ENCODE measurements at regions not wholly inside any gene's neighbourhood (a gene's known extent, or its start where the extent isn't known, plus 50 kb on each side); places are given as distances from the start of the nearest gene placed in this dataset.

GRCh38 chr15:37715101-37715500 lies 219.3 kb upstream of the TMCO5A start:
- H3K36me3 ChIP-seq (ENCODE audit: control insufficient read depth, insufficient read depth, low read length), result no peaks in the 10 kb centered on the region
- TF ChIP-seq CTCF (IDR thresholded peaks at IDR 0.05; ENCODE audit: insufficient read depth, low read length, poor library complexity, severe bottlenecking), result no peak
- no peak for DNase-seq (ENCODE audit: low read depth)
- no peak overlapping the region for H3K4me3 ChIP-seq (ENCODE audit: low read depth, low read length)
- H3K27me3 ChIP-seq (ENCODE audit: control insufficient read depth, insufficient read depth, low read length), result no peaks in the 10 kb centered on the region

- DNase-seq (ENCODE audit: low read depth), result no peak
- H3K36me3 ChIP-seq (ENCODE audit: control insufficient read depth, insufficient read depth, low read length), result no peaks in the 10 kb centered on the region
- H3K27me3 ChIP-seq (ENCODE audit: control insufficient read depth, insufficient read depth, low read length), result no peaks in the 10 kb centered on the region
- H3K4me3 ChIP-seq (ENCODE audit: low read depth, low read length), result no peak overlapping the region
- TF ChIP-seq CTCF (IDR thresholded peaks at IDR 0.05; ENCODE audit: insufficient read depth, low read length, poor library complexity, severe bottlenecking), result no peak
Measured at GRCh38 chr15:37720267-37720666, 214.2 kb upstream of the TMCO5A start.

GRCh38 chr15:37731146-37731746 lies 203.2 kb upstream of the TMCO5A start:
- H3K36me3 ChIP-seq (ENCODE audit: control insufficient read depth, insufficient read depth, low read length), result no peaks in the 10 kb centered on the region
- H3K4me3 ChIP-seq (ENCODE audit: low read depth, low read length), result no peak overlapping the region
- no peak for TF ChIP-seq CTCF (IDR thresholded peaks at IDR 0.05; ENCODE audit: insufficient read depth, low read length, poor library complexity, severe bottlenecking)
- no peaks in the 10 kb centered on the region for H3K27me3 ChIP-seq (ENCODE audit: control insufficient read depth, insufficient read depth, low read length)
- no peak for DNase-seq (ENCODE audit: low read depth)

GRCh38 chr15:37733628-37734027 lies 200.8 kb upstream of the TMCO5A start:
- no peak for DNase-seq (ENCODE audit: low read depth)
- Histone ChIP-seq H3K36me3 (ENCODE audit: control insufficient read depth, insufficient read depth, low read length) (no peaks in the 10 kb centered on the region), H3K27me3 (ENCODE audit: control insufficient read depth, insufficient read depth, low read length) (no peaks in the 10 kb centered on the region), H3K4me3 (ENCODE audit: low read depth, low read length) (no peak overlapping the region)
- no peak for TF ChIP-seq CTCF (IDR thresholded peaks at IDR 0.05; ENCODE audit: insufficient read depth, low read length, poor library complexity, severe bottlenecking)

- H3K4me3 ChIP-seq (ENCODE audit: low read depth, low read length), result no peak overlapping the region
- no peaks in the 10 kb centered on the region for H3K27me3 ChIP-seq (ENCODE audit: control insufficient read depth, insufficient read depth, low read length)
- no peaks in the 10 kb centered on the region for H3K36me3 ChIP-seq (ENCODE audit: control insufficient read depth, insufficient read depth, low read length)
- no peak for DNase-seq (ENCODE audit: low read depth)
- TF ChIP-seq CTCF (IDR thresholded peaks at IDR 0.05; ENCODE audit: insufficient read depth, low read length, poor library complexity, severe bottlenecking), result no peak
Measured at GRCh38 chr15:37740623-37741141, 193.8 kb upstream of the TMCO5A start.

- DNase-seq (ENCODE audit: low read depth), result no peak
- Histone ChIP-seq H3K4me3 (ENCODE audit: low read depth, low read length) (no peak overlapping the region), H3K27me3 (ENCODE audit: control insufficient read depth, insufficient read depth, low read length) (no peaks in the 10 kb centered on the region), H3K36me3 (ENCODE audit: control insufficient read depth, insufficient read depth, low read length) (no peaks in the 10 kb centered on the region)
- TF ChIP-seq CTCF (IDR thresholded peaks at IDR 0.05; ENCODE audit: insufficient read depth, low read length, poor library complexity, severe bottlenecking), result no peak
Measured at GRCh38 chr15:37743826-37744225, 190.6 kb upstream of the TMCO5A start.

Data from kidney epithelial cell (primary cell).